GM19035 (cell line): ENCODE measurements at regions not wholly inside any gene's neighbourhood (a gene's known extent, or its start where the extent isn't known, plus 50 kb on each side); places are given as distances from the start of the nearest gene placed in this dataset.

Experiments used
- ATAC-seq: cut with Tn5 transposase; IDR thresholded peaks from one replicate; pipeline ENCODE4 v1.9.1; 2021; ENCODE audit not compliant: unreplicated experiment

DNA sequence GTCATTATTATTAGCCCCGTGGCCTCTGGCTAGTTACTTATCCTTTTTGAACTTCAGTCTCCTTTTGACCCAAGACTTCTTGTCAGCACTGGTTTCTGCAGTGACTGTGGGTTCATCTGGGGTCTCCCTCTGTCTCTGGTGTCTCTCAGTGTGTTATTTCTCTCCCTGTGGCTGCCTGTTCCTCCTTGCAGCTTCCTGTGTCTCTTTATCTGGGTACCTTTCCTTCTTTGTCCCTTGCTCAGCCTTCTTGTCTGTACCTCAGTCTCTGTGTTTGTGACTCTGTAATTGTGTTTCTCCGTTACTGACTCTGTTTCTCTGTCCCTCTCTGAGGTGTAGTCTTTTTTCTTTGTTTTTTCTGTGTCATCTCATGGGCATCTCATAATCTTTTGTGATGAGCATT is 102.6 kb upstream of the CDH11 start:
- ATAC-seq = no peak

- ATAC-seq = no peak
Measured at GRCh38 chr16:65223335-65223734, 101.5 kb upstream of the CDH11 start.

GRCh38 chr16:65222536-65222935 is 100.7 kb upstream of the CDH11 start:
- no peak for ATAC-seq

DNA sequence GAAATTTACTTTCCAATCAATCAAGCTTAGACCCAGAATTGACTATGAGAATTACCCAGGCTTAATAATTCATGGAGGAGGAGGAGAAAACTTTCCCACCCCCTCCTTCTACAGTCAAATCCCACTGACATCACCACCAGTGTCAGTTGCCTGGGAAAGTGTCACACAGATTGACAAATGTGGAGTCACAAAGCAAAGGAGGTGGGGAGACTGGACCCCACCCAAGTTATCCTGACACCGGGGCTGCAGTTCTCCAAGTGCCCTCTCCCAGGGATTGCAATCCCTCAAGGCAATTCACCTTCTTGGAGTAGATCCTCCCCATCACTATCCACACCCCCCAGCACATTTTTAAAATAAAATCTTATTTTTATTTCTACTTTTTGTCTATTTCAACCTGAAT is 100.2 kb upstream of the CDH11 start:
- no peak for ATAC-seq

DNA sequence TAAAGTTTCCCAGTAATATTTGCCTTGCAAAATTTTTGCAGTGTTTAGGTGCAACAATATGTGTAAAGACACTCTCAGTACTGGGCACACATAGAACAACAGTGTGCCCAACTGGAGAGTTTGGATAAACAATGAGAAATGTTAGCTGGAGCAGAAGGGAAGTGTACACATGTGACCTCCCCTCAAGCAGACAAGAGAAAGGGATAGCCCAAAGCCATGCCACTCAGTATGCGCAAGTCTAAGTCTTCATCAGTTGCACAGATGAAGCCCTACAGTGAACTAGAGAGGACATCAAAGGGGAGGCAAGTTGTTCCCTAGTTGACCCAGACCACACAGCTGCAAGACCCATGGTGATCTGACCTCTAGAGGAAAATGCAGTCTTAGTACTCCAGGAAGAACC is 97.9 kb upstream of the CDH11 start:
- ATAC-seq = no peak

- no peak for ATAC-seq
Measured at GRCh38 chr16:65218348-65218747, 96.5 kb upstream of the CDH11 start.

DNA sequence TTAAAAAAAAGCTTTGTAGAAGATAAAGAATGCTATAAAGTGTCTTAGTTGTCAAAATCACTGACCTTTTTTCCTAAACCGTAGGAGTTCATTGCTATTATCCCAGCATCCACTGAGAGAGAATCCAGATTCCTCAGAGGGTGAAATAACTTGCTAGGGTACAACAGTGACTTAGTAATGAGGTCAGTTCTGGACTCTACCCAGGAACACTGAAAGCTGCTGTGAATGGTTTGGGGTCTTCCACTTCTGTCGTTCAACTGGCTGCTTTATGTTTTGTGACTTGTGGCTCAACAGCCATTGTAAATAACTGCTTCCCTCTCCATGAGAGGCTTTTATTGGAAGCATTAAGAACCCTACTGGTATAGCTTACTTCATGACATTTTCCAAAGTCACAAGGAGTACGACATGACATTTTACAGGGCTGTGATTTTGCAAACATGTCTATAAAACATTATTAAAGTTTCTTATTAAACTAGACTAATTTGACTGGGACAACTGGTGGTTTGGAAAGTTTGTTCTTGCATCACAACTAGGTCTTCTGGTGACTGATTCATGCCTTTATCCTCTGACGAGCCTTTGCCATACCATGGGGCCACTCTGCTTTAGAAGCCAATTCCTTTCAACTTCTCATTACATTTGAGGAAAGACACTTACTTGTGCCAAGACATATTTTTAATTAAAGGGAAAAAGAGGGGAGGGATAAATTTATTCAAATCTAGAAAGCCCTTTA is 92.2 kb upstream of the CDH11 start:
- no peak for ATAC-seq

DNA sequence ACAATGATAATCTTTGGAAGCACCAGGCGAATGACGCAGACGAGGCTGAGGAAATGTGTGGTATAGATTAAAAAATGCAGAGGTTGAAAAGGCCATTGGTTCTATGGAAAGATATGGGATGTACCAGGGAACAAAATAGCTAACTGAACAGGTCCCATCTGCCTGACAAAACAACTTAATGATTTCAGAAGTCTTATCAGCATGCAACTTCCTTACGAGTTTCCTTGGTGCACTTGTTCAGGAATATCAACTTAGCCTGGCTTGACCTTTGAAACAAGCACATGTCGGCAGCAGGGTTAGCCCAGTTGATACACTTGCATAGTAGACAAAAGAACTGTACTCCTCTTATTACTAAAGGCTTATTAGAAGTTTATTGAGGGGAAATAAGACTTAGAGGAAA is 90.9 kb upstream of the CDH11 start:
- no peak for ATAC-seq

GRCh38 chr16:65212240-65212639 is 90.4 kb upstream of the CDH11 start:
- ATAC-seq = no peak

DNA sequence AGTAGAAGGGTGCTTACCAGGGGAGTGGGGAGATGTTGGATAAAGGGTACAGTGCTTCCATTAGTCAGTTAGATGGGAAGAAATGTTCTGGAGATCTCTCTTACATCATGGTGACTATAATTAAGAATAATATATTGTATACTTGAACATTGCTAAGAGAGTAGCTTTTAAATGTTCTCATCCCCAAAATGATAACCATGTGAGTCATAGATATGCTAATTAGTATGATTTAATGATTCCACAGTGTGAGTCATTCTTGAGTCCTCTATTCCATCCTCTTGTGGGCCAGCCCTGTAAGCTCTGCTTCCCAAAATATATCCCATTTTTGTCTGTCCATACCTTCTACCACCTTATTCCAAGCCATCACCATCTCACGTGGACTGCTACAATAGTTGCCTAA is 80.6 kb upstream of the CDH11 start:
- no peak for ATAC-seq

DNA sequence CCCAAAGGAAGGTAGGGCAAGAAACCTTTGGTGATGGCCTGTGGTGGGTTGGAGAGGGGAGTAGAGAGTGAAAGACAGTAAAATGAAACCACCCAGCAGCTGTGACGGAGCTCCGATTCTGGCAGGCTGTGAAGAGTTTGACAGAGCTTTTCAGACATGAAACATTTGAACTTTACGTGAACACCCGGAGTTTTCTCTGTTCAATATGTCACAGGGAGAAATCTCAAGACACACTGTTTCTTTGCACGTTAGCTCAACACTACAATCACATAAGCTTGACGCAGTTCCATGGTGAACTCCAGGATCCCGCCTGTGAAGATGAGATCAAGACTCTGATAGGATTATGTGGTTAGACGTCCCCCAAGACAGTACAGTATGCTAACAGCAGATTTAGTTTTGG is 79.6 kb upstream of the CDH11 start:
- no peak for ATAC-seq

- no peak for ATAC-seq
Measured at GRCh38 chr16:65200857-65201256, 79.0 kb upstream of the CDH11 start.

DNA sequence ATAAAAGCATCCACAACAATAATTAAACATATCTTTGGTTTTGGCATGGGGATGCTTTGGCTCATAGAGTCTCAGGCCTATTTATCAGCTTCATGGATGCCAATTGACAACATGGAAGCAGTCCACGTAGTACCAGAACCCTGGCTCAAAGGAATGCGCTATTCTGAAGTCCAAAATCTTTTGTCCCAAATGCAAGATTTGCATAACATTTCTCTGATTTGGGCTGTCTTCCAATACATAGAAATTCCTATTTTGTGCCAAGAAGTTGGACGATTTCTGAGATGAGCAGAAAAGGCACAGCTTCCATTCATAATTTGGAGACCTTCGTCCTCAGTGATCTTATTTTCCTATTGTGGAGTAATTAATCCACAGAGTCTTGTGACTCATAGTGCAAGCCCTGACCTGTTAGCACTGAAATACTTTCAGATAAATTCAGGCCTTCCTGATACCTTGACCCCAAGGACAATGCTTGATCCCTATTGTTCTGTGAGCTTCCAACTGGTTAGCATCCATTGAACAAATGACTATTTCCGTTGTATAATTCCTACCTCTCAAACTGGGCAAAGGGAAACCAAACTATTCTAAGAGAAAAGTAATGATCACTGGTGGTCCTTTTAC is 78.4 kb upstream of the CDH11 start:
- ATAC-seq = no peak

GRCh38 chr16:65196420-65197075 is 74.7 kb upstream of the CDH11 start:
- ATAC-seq = no peak

DNA sequence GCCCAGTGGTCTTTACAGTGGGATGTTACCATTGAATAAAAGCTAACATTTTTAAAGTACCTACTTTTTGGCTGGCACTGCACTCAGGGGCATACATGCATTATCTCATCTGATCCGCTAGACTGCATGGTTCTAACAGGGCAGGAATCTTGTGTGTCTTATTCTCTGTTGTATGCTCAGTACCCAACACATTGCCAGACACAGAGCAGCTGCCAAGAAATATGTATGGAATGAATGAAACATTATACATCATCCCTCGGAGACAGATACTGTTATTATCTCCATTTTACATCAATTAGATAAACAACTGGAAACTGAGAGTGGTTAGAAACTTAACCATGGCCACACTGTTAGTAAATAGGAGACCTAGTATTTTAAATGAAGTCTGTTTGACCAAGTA is 74.1 kb upstream of the CDH11 start:
- no peak for ATAC-seq

DNA sequence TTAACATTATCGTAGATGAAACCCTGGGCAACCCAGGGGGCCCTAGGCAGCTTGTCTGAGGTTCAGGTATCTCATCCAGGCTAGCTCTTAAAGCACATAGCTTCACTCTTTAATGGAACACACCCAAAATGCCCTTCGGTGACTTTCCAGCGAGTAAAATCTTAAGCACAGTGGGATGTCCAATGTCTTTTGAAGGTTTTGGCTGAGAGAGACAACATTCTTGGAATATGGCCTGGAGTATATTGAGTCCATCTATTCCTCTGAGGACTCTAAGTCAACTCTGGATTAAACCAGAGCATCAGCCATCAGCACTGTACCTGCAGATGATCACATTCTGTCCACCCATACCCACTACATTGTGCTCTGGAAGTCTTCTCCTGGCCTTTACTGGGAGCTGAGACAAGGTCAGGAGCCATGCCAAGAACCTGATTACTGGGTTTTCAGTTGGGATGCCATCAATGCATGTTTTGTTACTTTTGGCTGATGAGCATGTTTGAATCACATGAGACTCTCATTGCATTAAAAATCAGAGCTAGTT is 63.4 kb upstream of the CDH11 start:
- no peak for ATAC-seq

DNA sequence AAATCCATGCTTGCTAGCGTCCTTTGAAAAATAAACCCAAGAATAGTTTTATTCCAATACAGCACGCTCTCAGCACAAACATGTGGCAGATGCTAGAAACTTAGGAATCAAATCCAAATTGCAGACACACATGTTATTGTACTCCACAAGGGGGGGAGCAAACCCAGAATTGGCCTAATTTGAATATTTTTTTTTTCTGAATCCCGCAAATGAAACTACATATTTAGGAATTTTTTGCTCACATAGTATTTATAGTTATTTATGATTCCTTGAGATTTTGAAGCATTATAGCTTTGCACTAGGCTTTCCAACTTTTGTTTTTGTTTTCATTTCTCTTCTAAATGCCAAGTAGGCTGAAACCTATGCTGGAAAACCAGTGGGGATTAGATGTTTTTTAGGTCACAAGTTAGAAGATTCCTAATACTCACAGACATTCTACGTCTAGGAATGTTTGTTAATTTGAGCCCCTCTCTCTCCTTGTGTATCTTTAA is 59.3 kb upstream of the CDH11 start:
- no peak for ATAC-seq

- no peak for ATAC-seq
Measured at GRCh38 chr16:65178151-65178550, 56.3 kb upstream of the CDH11 start.

DNA sequence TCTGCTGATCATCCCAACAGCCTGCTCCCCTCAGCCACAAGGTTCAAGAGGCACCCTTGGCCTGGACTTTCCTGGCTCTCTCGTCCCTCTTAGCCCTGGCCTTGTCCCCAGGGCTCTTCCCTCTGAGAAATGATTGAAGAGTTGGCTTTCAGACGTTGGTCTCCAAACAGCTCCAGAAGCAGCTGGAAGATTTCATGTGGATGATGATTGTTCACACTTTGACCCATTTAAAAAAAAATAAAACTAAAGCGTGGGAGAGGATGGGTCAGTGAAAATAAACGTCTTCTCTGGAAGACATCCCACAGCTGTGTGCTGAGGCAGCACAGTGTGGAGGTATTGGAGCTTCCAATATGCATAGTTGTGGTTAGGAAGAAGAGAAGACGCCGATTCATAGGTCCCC is 54.7 kb upstream of the CDH11 start:
- no peak for ATAC-seq

DNA sequence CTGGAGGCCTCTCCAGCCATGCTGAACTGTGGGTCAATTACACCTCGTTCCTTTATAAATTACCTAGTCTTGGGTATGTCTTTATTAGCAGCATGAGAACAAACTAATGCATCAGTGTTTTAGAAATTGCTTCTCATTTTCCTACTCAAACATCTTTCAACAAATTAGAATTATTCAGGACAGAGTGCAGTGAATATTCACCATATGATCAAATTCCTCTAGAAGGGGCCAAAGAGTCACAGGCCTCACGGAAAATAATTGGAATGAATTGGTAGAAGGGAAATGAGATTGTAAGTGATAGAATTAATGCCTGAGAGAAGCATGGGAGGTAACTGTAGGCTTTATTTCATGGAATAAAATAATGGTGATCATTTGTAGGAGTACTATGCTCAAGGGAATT is 50.5 kb upstream of the CDH11 start:
- ATAC-seq = no peak
